ENCODE measurements at regions not wholly inside any gene's neighbourhood (a gene's known extent, or its start where the extent isn't known, plus 50 kb on each side); places are given as distances from the start of the nearest gene placed in this dataset.

GRCh38 chr1:88451856-88452255, 232.2 kb upstream of the PKN2 start:
- Mint-ChIP-seq H3K4me1 (ENCODE audit: low read depth, unreplicated experiment) (no peaks in the 10 kb centered on the region), H3K27ac (ENCODE audit: unreplicated experiment) (no peak overlapping the region), H3K9me3 (ENCODE audit: low read depth, unreplicated experiment) (no peaks in the 10 kb centered on the region), H3K36me3 (ENCODE audit: insufficient read depth, unreplicated experiment) (no peaks in the 10 kb centered on the region), H3K27me3 (ENCODE audit: unreplicated experiment) (no peaks in the 10 kb centered on the region), H3K4me3 (ENCODE audit: low read depth, unreplicated experiment) (no peak overlapping the region)
- intact Hi-C loops (cut with micrococcal nuclease; ENCODE audit: unreplicated experiment): no loop called here
- CTCF ChIA-PET: no interaction called here
- TF ChIP-seq, protein P1, sequence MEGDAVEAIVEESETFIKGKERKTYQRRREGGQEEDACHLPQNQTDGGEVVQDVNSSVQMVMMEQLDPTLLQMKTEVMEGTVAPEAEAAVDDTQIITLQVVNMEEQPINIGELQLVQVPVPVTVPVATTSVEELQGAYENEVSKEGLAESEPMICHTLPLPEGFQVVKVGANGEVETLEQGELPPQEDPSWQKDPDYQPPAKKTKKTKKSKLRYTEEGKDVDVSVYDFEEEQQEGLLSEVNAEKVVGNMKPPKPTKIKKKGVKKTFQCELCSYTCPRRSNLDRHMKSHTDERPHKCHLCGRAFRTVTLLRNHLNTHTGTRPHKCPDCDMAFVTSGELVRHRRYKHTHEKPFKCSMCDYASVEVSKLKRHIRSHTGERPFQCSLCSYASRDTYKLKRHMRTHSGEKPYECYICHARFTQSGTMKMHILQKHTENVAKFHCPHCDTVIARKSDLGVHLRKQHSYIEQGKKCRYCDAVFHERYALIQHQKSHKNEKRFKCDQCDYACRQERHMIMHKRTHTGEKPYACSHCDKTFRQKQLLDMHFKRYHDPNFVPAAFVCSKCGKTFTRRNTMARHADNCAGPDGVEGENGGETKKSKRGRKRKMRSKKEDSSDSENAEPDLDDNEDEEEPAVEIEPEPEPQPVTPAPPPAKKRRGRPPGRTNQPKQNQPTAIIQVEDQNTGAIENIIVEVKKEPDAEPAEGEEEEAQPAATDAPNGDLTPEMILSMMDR (IDR thresholded peaks at IDR 0.05; ENCODE audit: unreplicated experiment): no peak
- DNase-seq: no peak
- no TSS peak for BruUV-seq (replicated peaks)

DNA sequence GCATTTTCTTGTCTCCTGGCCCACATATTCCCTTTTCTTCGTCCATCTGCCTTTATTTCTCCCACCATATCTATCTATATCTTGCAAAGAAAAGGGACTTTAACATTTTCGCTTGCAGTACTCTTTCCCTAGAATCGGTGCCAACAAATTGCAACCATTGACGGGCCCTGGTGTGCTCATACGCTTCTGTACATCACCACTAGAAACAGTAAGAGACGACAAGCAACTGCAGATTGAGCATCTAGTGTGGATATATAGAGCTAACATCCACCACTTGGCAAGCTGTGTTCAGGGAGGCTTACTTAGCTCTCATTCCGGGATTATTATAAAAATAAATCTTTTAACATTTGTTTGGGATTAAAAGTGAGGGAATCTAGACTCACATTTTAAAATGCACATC, 230.8 kb upstream of the PKN2 start:
- BruUV-seq (replicated peaks): no TSS peak
- H3K27ac Mint-ChIP-seq (ENCODE audit: unreplicated experiment): no peak overlapping the region
- H3K9me3 Mint-ChIP-seq (ENCODE audit: low read depth, unreplicated experiment): no peaks in the 10 kb centered on the region
- TF ChIP-seq, protein P1 (IDR thresholded peaks at IDR 0.05; ENCODE audit: unreplicated experiment): no peak
- H3K27me3 Mint-ChIP-seq (ENCODE audit: unreplicated experiment): no peaks in the 10 kb centered on the region
- no peak overlapping the region for H3K4me3 Mint-ChIP-seq (ENCODE audit: low read depth, unreplicated experiment)
- DNase-seq: no peak
- no peaks in the 10 kb centered on the region for H3K4me1 Mint-ChIP-seq (ENCODE audit: low read depth, unreplicated experiment)
- CTCF ChIA-PET: no interaction called here
- intact Hi-C loops (cut with micrococcal nuclease; ENCODE audit: unreplicated experiment): no loop called here
- no peaks in the 10 kb centered on the region for H3K36me3 Mint-ChIP-seq (ENCODE audit: insufficient read depth, unreplicated experiment)

DNA sequence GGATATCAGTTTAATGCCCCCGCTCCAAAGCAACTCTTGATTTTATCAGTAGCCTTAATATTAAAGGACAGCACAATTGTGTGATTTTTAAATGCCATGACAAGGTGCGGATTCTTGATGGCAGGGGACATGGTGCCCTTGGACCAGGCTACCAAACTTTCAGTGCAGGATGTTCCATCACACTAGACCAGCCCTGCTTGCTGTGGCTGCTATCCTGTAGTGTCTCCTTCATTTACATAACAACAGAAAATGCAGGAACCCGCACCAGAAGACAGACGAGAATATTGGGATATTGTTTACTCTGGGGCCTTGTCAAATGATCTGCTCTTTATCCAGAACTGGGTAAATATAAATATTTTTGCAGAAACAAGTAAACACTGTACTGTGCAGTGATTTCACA, 229.3 kb upstream of the PKN2 start:
- H3K9me3 Mint-ChIP-seq (ENCODE audit: low read depth, unreplicated experiment): no peaks in the 10 kb centered on the region

GRCh38 chr1:88455621-88456256, 228.3 kb upstream of the PKN2 start:
- no peaks in the 10 kb centered on the region for H3K36me3 Mint-ChIP-seq (ENCODE audit: insufficient read depth, unreplicated experiment)

More for the DNA sequence above, 229.3 kb upstream of the PKN2 start:
- no peak overlapping the region for H3K27ac Mint-ChIP-seq (ENCODE audit: unreplicated experiment)
- no peak overlapping the region for H3K4me3 Mint-ChIP-seq (ENCODE audit: low read depth, unreplicated experiment)
- no TSS peak for BruUV-seq (replicated peaks)
- DNase-seq: no peak
- H3K36me3 Mint-ChIP-seq (ENCODE audit: insufficient read depth, unreplicated experiment): no peaks in the 10 kb centered on the region
- no peaks in the 10 kb centered on the region for H3K4me1 Mint-ChIP-seq (ENCODE audit: low read depth, unreplicated experiment)
- H3K27me3 Mint-ChIP-seq (ENCODE audit: unreplicated experiment): no peaks in the 10 kb centered on the region
- CTCF ChIA-PET: no interaction called here
- TF ChIP-seq, protein P1 (IDR thresholded peaks at IDR 0.05; ENCODE audit: unreplicated experiment): no peak
- intact Hi-C loops (cut with micrococcal nuclease; ENCODE audit: unreplicated experiment): no loop called here

More at GRCh38 chr1:88455621-88456256, 228.3 kb upstream of the PKN2 start:
- H3K4me1 Mint-ChIP-seq (ENCODE audit: low read depth, unreplicated experiment): no peaks in the 10 kb centered on the region
- no TSS peak for BruUV-seq (replicated peaks)
- no peaks in the 10 kb centered on the region for H3K9me3 Mint-ChIP-seq (ENCODE audit: low read depth, unreplicated experiment)
- H3K27me3 Mint-ChIP-seq (ENCODE audit: unreplicated experiment): no peaks in the 10 kb centered on the region
- H3K27ac Mint-ChIP-seq (ENCODE audit: unreplicated experiment): no peak overlapping the region
- TF ChIP-seq, protein P1 (IDR thresholded peaks at IDR 0.05; ENCODE audit: unreplicated experiment): no peak
- intact Hi-C loops (cut with micrococcal nuclease; ENCODE audit: unreplicated experiment): no loop called here
- CTCF ChIA-PET: no interaction called here
- no peak overlapping the region for H3K4me3 Mint-ChIP-seq (ENCODE audit: low read depth, unreplicated experiment)
- no peak for DNase-seq
